ENCODE measurements at regions not wholly inside any gene's neighbourhood (a gene's known extent, or its start where the extent isn't known, plus 50 kb on each side); places are given as distances from the start of the nearest gene placed in this dataset.

GRCh38 chr13:56773148-56773547 lies 367.6 kb upstream of the PRR20A start:
- no peaks in the 10 kb centered on the region for H3K36me3 ChIP-seq (ENCODE audit: control insufficient read depth in 2 of 3, insufficient read depth in 3 of 3, low read length in 3 of 3)
- no peaks in the 10 kb centered on the region for H3K27me3 ChIP-seq (ENCODE audit: control insufficient read depth, insufficient read depth, low read length)
- no peak overlapping the region for H3K27ac ChIP-seq (ENCODE audit: low read depth in 2 of 2, low read length in 2 of 2)
- H3K9me3 ChIP-seq (ENCODE audit: control insufficient read depth in 2 of 3, insufficient read depth in 1 of 3, low read length in 3 of 3): no peaks in the 10 kb centered on the region
- TF ChIP-seq CTCF (IDR thresholded peaks at IDR 0.05; ENCODE audit: borderline replicate concordance, extremely low read depth, insufficient read depth): no peak
- no peak overlapping the region for H3K4me3 ChIP-seq (ENCODE audit: low read length in 3 of 3)
- FAIRE-seq (no peak), DNase-seq (no peak)
- no peak overlapping the region for H3K9ac ChIP-seq (ENCODE audit: low read length in 3 of 3)
- intact Hi-C loops (cut with DNase I): no loop called here
- no peaks in the 10 kb centered on the region for H3K4me1 ChIP-seq (ENCODE audit: control insufficient read depth in 2 of 3, insufficient read depth in 2 of 3, low read depth in 1 of 3, low read length in 3 of 3)

- no peaks in the 10 kb centered on the region for H3K9me3 ChIP-seq (ENCODE audit: control insufficient read depth in 2 of 3, insufficient read depth in 1 of 3, low read length in 3 of 3)
- H3K9ac ChIP-seq (ENCODE audit: low read length in 3 of 3): no peak overlapping the region
- no peaks in the 10 kb centered on the region for H3K27me3 ChIP-seq (ENCODE audit: control insufficient read depth, insufficient read depth, low read length)
- intact Hi-C loops (cut with DNase I): no loop called here
- no peak overlapping the region for H3K27ac ChIP-seq (ENCODE audit: low read depth in 2 of 2, low read length in 2 of 2)
- no peak for TF ChIP-seq CTCF (IDR thresholded peaks at IDR 0.05; ENCODE audit: borderline replicate concordance, extremely low read depth, insufficient read depth)
- no peak for DNase-seq
- no peaks in the 10 kb centered on the region for H3K4me1 ChIP-seq (ENCODE audit: control insufficient read depth in 2 of 3, insufficient read depth in 2 of 3, low read depth in 1 of 3, low read length in 3 of 3)
- H3K36me3 ChIP-seq (ENCODE audit: control insufficient read depth in 2 of 3, insufficient read depth in 3 of 3, low read length in 3 of 3): no peaks in the 10 kb centered on the region
- no peak for FAIRE-seq
- H3K4me3 ChIP-seq (ENCODE audit: low read length in 3 of 3): no peak overlapping the region
Measured at GRCh38 chr13:56789527-56789926, 351.2 kb upstream of the PRR20A start.

DNA sequence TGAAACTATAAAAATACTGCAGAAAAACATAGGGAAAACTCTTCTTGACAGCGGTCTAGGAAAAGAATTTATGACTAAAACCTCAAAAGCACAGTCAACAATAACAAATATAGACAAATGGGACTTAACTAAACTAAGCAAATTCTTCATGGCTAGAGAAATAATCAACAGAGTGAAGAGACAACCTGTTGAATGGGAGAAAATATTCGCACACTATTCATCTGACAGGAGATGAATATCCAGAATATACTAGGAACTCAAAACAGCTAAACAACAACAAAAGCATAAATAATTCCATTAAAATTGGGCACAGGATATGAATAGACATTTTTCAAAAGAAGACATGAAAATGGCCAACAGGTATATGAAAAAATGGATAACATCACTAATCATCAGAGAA lies 303.6 kb upstream of the PRR20A start:
- no peaks in the 10 kb centered on the region for H3K27me3 ChIP-seq (ENCODE audit: control insufficient read depth, insufficient read depth, low read length)
- no peak overlapping the region for H3K4me3 ChIP-seq (ENCODE audit: low read length in 3 of 3)
- H3K27ac ChIP-seq (ENCODE audit: low read depth in 2 of 2, low read length in 2 of 2): no peak overlapping the region
- intact Hi-C loops (cut with DNase I): no loop called here
- peaks cover 0 to 2% (median 2%) of the 10 kb centered on the region in 3 donors for H3K9me3 ChIP-seq (ENCODE audit: control insufficient read depth in 2 of 3, insufficient read depth in 1 of 3, low read length in 3 of 3)
- no peaks in the 10 kb centered on the region for H3K4me1 ChIP-seq (ENCODE audit: control insufficient read depth in 2 of 3, insufficient read depth in 2 of 3, low read depth in 1 of 3, low read length in 3 of 3)
- H3K36me3 ChIP-seq (ENCODE audit: control insufficient read depth in 2 of 3, insufficient read depth in 3 of 3, low read length in 3 of 3): no peaks in the 10 kb centered on the region
- FAIRE-seq (no peak), DNase-seq (no peak)
- H3K9ac ChIP-seq (ENCODE audit: low read length in 3 of 3): no peak overlapping the region
- TF ChIP-seq CTCF (IDR thresholded peaks at IDR 0.05; ENCODE audit: borderline replicate concordance, extremely low read depth, insufficient read depth): no peak

DNA sequence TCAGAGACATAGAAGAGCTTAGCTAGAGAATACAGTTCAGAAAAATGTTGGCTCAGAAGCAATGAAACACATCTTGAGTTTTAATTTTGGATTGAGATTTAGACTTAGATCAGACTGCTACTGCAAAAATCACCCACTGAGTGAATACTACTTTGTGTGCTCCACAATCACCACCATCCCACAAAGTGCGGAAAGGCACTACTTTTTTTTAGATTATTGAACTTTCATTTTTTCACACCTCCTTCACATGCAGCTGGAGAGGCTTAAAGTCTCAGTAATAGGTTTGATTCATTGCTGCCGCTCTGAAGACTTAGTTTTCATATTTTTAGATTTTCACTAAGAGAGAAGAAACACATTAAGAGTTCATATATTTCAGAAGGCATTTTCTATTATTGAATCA lies 289.9 kb upstream of the PRR20A start:
- Histone ChIP-seq H3K27me3 (ENCODE audit: control insufficient read depth, insufficient read depth, low read length) (no peaks in the 10 kb centered on the region), H3K36me3 (ENCODE audit: control insufficient read depth in 2 of 3, insufficient read depth in 3 of 3, low read length in 3 of 3) (no peaks in the 10 kb centered on the region), H3K9ac (ENCODE audit: low read length in 3 of 3) (no peak overlapping the region), H3K4me3 (ENCODE audit: low read length in 3 of 3) (no peak overlapping the region), H3K9me3 (ENCODE audit: control insufficient read depth in 2 of 3, insufficient read depth in 1 of 3, low read length in 3 of 3) (no peaks in the 10 kb centered on the region), H3K27ac (ENCODE audit: low read depth in 2 of 2, low read length in 2 of 2) (no peak overlapping the region), H3K4me1 (ENCODE audit: control insufficient read depth in 2 of 3, insufficient read depth in 2 of 3, low read depth in 1 of 3, low read length in 3 of 3) (no peaks in the 10 kb centered on the region)
- intact Hi-C loops (cut with DNase I): no loop called here
- DNase-seq: no peak
- TF ChIP-seq CTCF (IDR thresholded peaks at IDR 0.05; ENCODE audit: borderline replicate concordance, extremely low read depth, insufficient read depth): no peak
- FAIRE-seq: no peak

All from kidney (tissue), 13 donors.